Ectodermal cell (in vitro differentiated cells): ENCODE measurements at regions not wholly inside any gene's neighbourhood (a gene's known extent, or its start where the extent isn't known, plus 50 kb on each side); places are given as distances from the start of the nearest gene placed in this dataset.

Source experiments
- H3K27ac ChIP-seq: 2 replicates; pipeline ENCODE4 v1.7.0; 2013; ENCODE audit warnings: mild to moderate bottlenecking, low read depth, low read length; ENCODE audit not compliant: insufficient read depth, poor library complexity, severe bottlenecking
- H3K27me3 ChIP-seq: 2 replicates; pipeline ENCODE4 v1.7.0; 2013; ENCODE audit warnings: mild to moderate bottlenecking, low read length; ENCODE audit not compliant: insufficient read depth, control insufficient read depth, poor library complexity, severe bottlenecking
- H3K36me3 ChIP-seq: one replicate; pipeline ENCODE4 v1.7.0; 2013; ENCODE audit warnings: low read length; ENCODE audit not compliant: control insufficient read depth, insufficient read depth
- H3K4me1 ChIP-seq: one replicate; pipeline ENCODE4 v1.7.0; 2013; ENCODE audit warnings: low read length; ENCODE audit not compliant: control insufficient read depth, insufficient read depth
- H3K4me3 ChIP-seq: 2 replicates; pipeline ENCODE4 v1.7.0; 2013; ENCODE audit warnings: low read depth, low read length, control low read depth; ENCODE audit not compliant: insufficient read depth
- H3K9me3 ChIP-seq: 2 replicates; pipeline ENCODE4 v1.7.0; 2013; ENCODE audit warnings: mild to moderate bottlenecking, low read length, moderate library complexity; ENCODE audit not compliant: control insufficient read depth
- WGBS, 2 experiments: methylation state at CpG; one replicate each; pipeline ENCODE4 v1.1.7; 2013; ENCODE audit warnings: missing lambda C conversion rate in 2 of 2; 5-methylcytosine and 5-hydroxymethylcytosine counted together

- Histone ChIP-seq H3K36me3 (no peaks in the 10 kb centered on the region), H3K9me3 (no peaks in the 10 kb centered on the region), H3K27ac (no peak overlapping the region), H3K4me1 (peaks cover 8% of the 10 kb centered on the region), H3K27me3 (no peaks in the 10 kb centered on the region), H3K4me3 (no peak overlapping the region)
- WGBS, 2 experiments = 84% methylated on average over 5 of the region's 5 CpGs
Measured at GRCh38 chr17:37829592-37830123, 84.8 kb upstream of the HNF1B start.

- Histone ChIP-seq H3K27ac (no peak overlapping the region), H3K9me3 (no peaks in the 10 kb centered on the region), H3K4me3 (no peak overlapping the region), H3K27me3 (no peaks in the 10 kb centered on the region), H3K4me1 (peaks cover 8% of the 10 kb centered on the region), H3K36me3 (no peaks in the 10 kb centered on the region)
- WGBS, 2 experiments = 87% methylated on average over 5 of the region's 5 CpGs
Measured at GRCh38 chr17:37828651-37829124, 83.8 kb upstream of the HNF1B start.

- H3K4me1 ChIP-seq = peaks cover 8% of the 10 kb centered on the region
- H3K27ac ChIP-seq = no peak overlapping the region
- no peaks in the 10 kb centered on the region for H3K36me3 ChIP-seq
- no peak overlapping the region for H3K4me3 ChIP-seq
- H3K9me3 ChIP-seq = no peaks in the 10 kb centered on the region
- 93 to 96% methylated on average over 5 of the region's 5 CpGs for WGBS, 2 experiments
- no peaks in the 10 kb centered on the region for H3K27me3 ChIP-seq
Measured at GRCh38 chr17:37827905-37828650, 83.2 kb upstream of the HNF1B start.

- H3K27me3 ChIP-seq = no peaks in the 10 kb centered on the region
Measured at GRCh38 chr17:37826497-37827430, 81.9 kb upstream of the HNF1B start.

GRCh38 chr17:37825851-37826250 is 81.0 kb upstream of the HNF1B start:
- H3K36me3 ChIP-seq = no peaks in the 10 kb centered on the region
- H3K27me3 ChIP-seq = no peaks in the 10 kb centered on the region
- no peaks in the 10 kb centered on the region for H3K9me3 ChIP-seq
- H3K4me3 ChIP-seq = no peak overlapping the region
- H3K27ac ChIP-seq = no peak overlapping the region
- WGBS, 2 experiments = 83 to 91% methylated on average over 2 of the region's 2 CpGs
- peaks cover 8% of the 10 kb centered on the region for H3K4me1 ChIP-seq

More at GRCh38 chr17:37826497-37827430, 81.9 kb upstream of the HNF1B start:
- Histone ChIP-seq H3K36me3 (no peaks in the 10 kb centered on the region), H3K4me3 (no peak overlapping the region), H3K27ac (no peak overlapping the region), H3K9me3 (no peaks in the 10 kb centered on the region), H3K4me1 (peaks cover 8% of the 10 kb centered on the region)
- WGBS, 2 experiments = 89 to 90% methylated on average over 4 of the region's 4 CpGs

GRCh38 chr17:37824534-37825485 is 80.0 kb upstream of the HNF1B start:
- 74 to 80% methylated on average over 13 of the region's 13 CpGs for WGBS, 2 experiments
- no peaks in the 10 kb centered on the region for H3K27me3 ChIP-seq
- H3K27ac ChIP-seq = no peak overlapping the region

GRCh38 chr17:37823996-37824395 is 79.1 kb upstream of the HNF1B start:
- Histone ChIP-seq H3K27ac (no peak overlapping the region), H3K4me1 (no peaks in the 10 kb centered on the region), H3K27me3 (no peaks in the 10 kb centered on the region), H3K4me3 (no peak overlapping the region), H3K36me3 (no peaks in the 10 kb centered on the region), H3K9me3 (no peaks in the 10 kb centered on the region)

More at GRCh38 chr17:37824534-37825485, 80.0 kb upstream of the HNF1B start:
- H3K4me1 ChIP-seq = peaks cover 2% of the 10 kb centered on the region
- no peaks in the 10 kb centered on the region for H3K36me3 ChIP-seq
- no peaks in the 10 kb centered on the region for H3K9me3 ChIP-seq
- no peak overlapping the region for H3K4me3 ChIP-seq

- H3K9me3 ChIP-seq = no peaks in the 10 kb centered on the region
- no peak overlapping the region for H3K27ac ChIP-seq
- H3K4me1 ChIP-seq = no peaks in the 10 kb centered on the region
- WGBS, 2 experiments = 93 to 96% methylated on average over 5 of the region's 5 CpGs
- H3K36me3 ChIP-seq = no peaks in the 10 kb centered on the region
- H3K4me3 ChIP-seq = no peak overlapping the region
- H3K27me3 ChIP-seq = no peaks in the 10 kb centered on the region
Measured at GRCh38 chr17:37820995-37821713, 76.3 kb upstream of the HNF1B start.

- WGBS, 2 experiments = 89 to 92% methylated on average over 4 of the region's 4 CpGs
- no peak overlapping the region for H3K27ac ChIP-seq
- no peaks in the 10 kb centered on the region for H3K27me3 ChIP-seq
- H3K36me3 ChIP-seq = no peaks in the 10 kb centered on the region
- H3K4me1 ChIP-seq = no peaks in the 10 kb centered on the region
- H3K4me3 ChIP-seq = no peak overlapping the region
- no peaks in the 10 kb centered on the region for H3K9me3 ChIP-seq
Measured at GRCh38 chr17:37820313-37820994, 75.6 kb upstream of the HNF1B start.
